IMR-90 (cell line): ENCODE measurements at regions not wholly inside any gene's neighbourhood (a gene's known extent, or its start where the extent isn't known, plus 50 kb on each side); places are given as distances from the start of the nearest gene placed in this dataset.

Experiments used
- ATAC-seq: fragments of 200-7000 bp; cut with Tn5 transposase; 2 replicates; pipeline ENCODE4 v1.9.1; 2020; ENCODE audit warnings: low read depth, mild to moderate bottlenecking, moderate library complexity
- BruUV-seq: library from RNA; stranded (reverse); fragments of 400-500 nt; replicated peaks from 2 replicates; lab custom pipeline; 2021; lab: Mats Ljungman, UMichigan
- CTCF ChIA-PET: fragments of 300-600 bp; formaldehyde crosslinking; extraction: SDS; loops from one replicate; lab custom pipeline; 2021; ENCODE audit warnings: antibody characterized with exemption; lab: Yijun Ruan, JAX
- POLR2A ChIA-PET: fragments of 300-600 bp; sonication (Branson Sonifier 250); formaldehyde crosslinking; loops from one replicate; lab custom pipeline; 2022; ENCODE audit warnings: antibody characterized with exemption; ENCODE audit not compliant: unreplicated experiment; lab: Charles Lee
- DNase-seq: peaks from one replicate; pipeline ENCODE4 v3.0.0; 2013
- H2AFZ ChIP-seq: replicated peaks from 2 replicates; pipeline ENCODE3; 2013; ENCODE audit warnings: low read length, mild to moderate bottlenecking; ENCODE audit not compliant: poor library complexity
- H2AK5ac ChIP-seq: 2 replicates; pipeline ENCODE4 v1.6.1; 2013; ENCODE audit warnings: low read depth, low read length, inconsistent platforms
- H2AK9ac ChIP-seq: replicated peaks from 2 replicates; pipeline ENCODE3; 2013; ENCODE audit warnings: mild to moderate bottlenecking, low read depth, low read length, moderate library complexity; ENCODE audit not compliant: poor library complexity
- H2BK120ac ChIP-seq: 2 replicates; pipeline ENCODE4 v1.6.1; 2013; ENCODE audit warnings: low read depth, low read length, inconsistent platforms
- H2BK15ac ChIP-seq: 3 replicates; pipeline ENCODE4 v1.6.1; 2013; ENCODE audit warnings: low read depth, low read length, inconsistent platforms
- H2BK20ac ChIP-seq: 2 replicates; pipeline ENCODE4 v1.6.1; 2013; ENCODE audit warnings: low read depth, mild to moderate bottlenecking, inconsistent platforms, low read length, moderate library complexity
- H2BK5ac ChIP-seq: 2 replicates; pipeline ENCODE4 v1.6.1; 2013; ENCODE audit warnings: mild to moderate bottlenecking, low read depth, low read length, inconsistent platforms; ENCODE audit not compliant: poor library complexity, severe bottlenecking
- H3K14ac ChIP-seq: replicated peaks from 2 replicates; pipeline ENCODE4 v1.6.1; 2013; ENCODE audit warnings: low read depth, low read length, inconsistent platforms
- H3K18ac ChIP-seq: 2 replicates; pipeline ENCODE4 v1.6.1; 2013; ENCODE audit warnings: low read depth, low read length, control low read depth
- H3K23ac ChIP-seq: 2 replicates; pipeline ENCODE4 v1.6.1; 2013; ENCODE audit warnings: low read depth, low read length, inconsistent platforms
- H3K27ac ChIP-seq: 2 replicates; pipeline ENCODE4 v1.5.1; 2013; ENCODE audit warnings: mild to moderate bottlenecking, control low read depth, low read length; ENCODE audit not compliant: insufficient read depth
- H3K27me3 ChIP-seq: 2 replicates; pipeline ENCODE4 v1.6.1; 2013; ENCODE audit warnings: low read length; ENCODE audit not compliant: control insufficient read depth, insufficient read depth
- H3K36me3 ChIP-seq: 2 replicates; pipeline ENCODE4 v1.6.1; 2013; ENCODE audit warnings: low read length, mixed read lengths; ENCODE audit not compliant: control insufficient read depth, insufficient read depth
- H3K4ac ChIP-seq: 2 replicates; pipeline ENCODE4 v1.6.1; 2013; ENCODE audit warnings: low read depth, low read length, inconsistent platforms
- H3K4me1 ChIP-seq: 2 replicates; pipeline ENCODE4 v1.6.1; 2013; ENCODE audit warnings: low read length, mixed read lengths; ENCODE audit not compliant: control insufficient read depth, insufficient read depth
- H3K4me2 ChIP-seq: 2 replicates; pipeline ENCODE4 v1.6.1; 2013; ENCODE audit warnings: low read depth, mild to moderate bottlenecking, control low read depth, low read length, moderate library complexity
- H3K4me3 ChIP-seq: 2 replicates; pipeline ENCODE4 v1.5.1; 2013; ENCODE audit warnings: low read depth, mild to moderate bottlenecking, control low read depth, low read length, moderate library complexity; ENCODE audit not compliant: insufficient read depth
- H3K56ac ChIP-seq: 2 replicates; pipeline ENCODE4 v1.6.1; 2013; ENCODE audit warnings: low read length, inconsistent platforms; ENCODE audit not compliant: insufficient read depth; ENCODE audit errors: extremely low read depth
- H3K79me1 ChIP-seq, 2 experiments: 2 replicates each; pipeline ENCODE4 v1.6.1; 2013; ENCODE audit warnings: low read length in 2 of 2, inconsistent platforms in 1 of 2, low read depth in 1 of 2
- H3K9ac ChIP-seq: 2 replicates; pipeline ENCODE4 v1.6.1; 2013; ENCODE audit warnings: low read depth, low read length, control low read depth
- H3K9me1 ChIP-seq: 2 replicates; pipeline ENCODE4 v1.6.1; 2013; ENCODE audit warnings: low read length, inconsistent platforms; ENCODE audit not compliant: insufficient read depth
- H3K9me3 ChIP-seq: 2 replicates; pipeline ENCODE4 v1.6.1; 2013; ENCODE audit warnings: low read length; ENCODE audit not compliant: control insufficient read depth, insufficient read depth
- H4K20me1 ChIP-seq: 2 replicates; pipeline ENCODE4 v1.6.1; 2013; ENCODE audit warnings: low read length, inconsistent platforms; ENCODE audit not compliant: insufficient read depth
- H4K5ac ChIP-seq: 2 replicates; pipeline ENCODE4 v1.6.1; 2013; ENCODE audit warnings: mild to moderate bottlenecking, low read depth, low read length, control low read depth
- H4K8ac ChIP-seq, 2 experiments: 2 replicates each; pipeline ENCODE4 v1.6.1; 2013; ENCODE audit warnings: low read depth in 2 of 2, low read length in 2 of 2, control low read depth in 1 of 2, inconsistent platforms in 1 of 2
- H4K91ac ChIP-seq: 2 replicates; pipeline ENCODE4 v1.6.1; 2013; ENCODE audit warnings: low read depth, low read length, inconsistent platforms; ENCODE audit not compliant: insufficient read depth
- BHLHE40 ChIP-seq: fragments of 150-350 bp; IDR thresholded peaks from 2 replicates; pipeline ENCODE4 v1.6.1; 2016; ENCODE audit warnings: mild to moderate bottlenecking, low read depth, low read length
- CEBPB ChIP-seq: IDR thresholded peaks from 2 replicates; pipeline ENCODE4 v1.6.1; 2012; ENCODE audit warnings: low read depth, low read length, improper control_type of control experiment
- CHD1 ChIP-seq: IDR thresholded peaks from 2 replicates; pipeline ENCODE4 v1.6.1; 2012; ENCODE audit warnings: low read depth, low read length, improper control_type of control experiment
- CTCF ChIP-seq: conservative IDR thresholded peaks from 2 replicates; pipeline ENCODE4 v1.5.1; 2012; ENCODE audit warnings: mild to moderate bottlenecking, low read depth, low read length, improper control_type of control experiment
- FOS ChIP-seq: fragments of 150-350 bp; IDR thresholded peaks from 2 replicates; pipeline ENCODE4 v1.6.1; 2016; ENCODE audit warnings: low read depth, low read length
- MAFK ChIP-seq: IDR thresholded peaks from 2 replicates; pipeline ENCODE4 v1.6.1; 2012; ENCODE audit warnings: low read depth, low read length, improper control_type of control experiment
- MAZ ChIP-seq: IDR thresholded peaks from 2 replicates; pipeline ENCODE4 v1.6.1; 2012; ENCODE audit warnings: low read depth, mild to moderate bottlenecking, low read length, improper control_type of control experiment, moderate library complexity, borderline replicate concordance
- POLR2A ChIP-seq: IDR thresholded peaks from 2 replicates; pipeline ENCODE4 v1.6.1; 2012; ENCODE audit warnings: mild to moderate bottlenecking, low read depth, low read length
- RAD21 ChIP-seq: IDR thresholded peaks from 2 replicates; pipeline ENCODE4 v1.6.1; 2012; ENCODE audit warnings: low read length, improper control_type of control experiment
- RCOR1 ChIP-seq: IDR thresholded peaks from 2 replicates; pipeline ENCODE4 v1.6.1; 2012; ENCODE audit warnings: mild to moderate bottlenecking, low read length, improper control_type of control experiment; ENCODE audit not compliant: insufficient replicate concordance
- RFX5 ChIP-seq: IDR thresholded peaks from 2 replicates; pipeline ENCODE4 v1.8.0; 2012; ENCODE audit warnings: low read depth, mild to moderate bottlenecking, low read length, moderate library complexity
- SMC3 ChIP-seq: fragments of 150-350 bp; IDR thresholded peaks from 2 replicates; pipeline ENCODE4 v1.6.1; 2016; ENCODE audit warnings: low read depth, mild to moderate bottlenecking, antibody characterized with exemption, low read length, moderate library complexity
- USF2 ChIP-seq: fragments of 150-350 bp; IDR thresholded peaks from 2 replicates; pipeline ENCODE4 v1.6.1; 2017; ENCODE audit warnings: mild to moderate bottlenecking, antibody characterized with exemption, low read length, low read depth
- WGBS, 2 experiments: methylation state at CpG; one replicate each; pipeline versions ENCODE4 v1.1.5 to v1.1.7; 2013; ENCODE audit warnings: missing lambda C conversion rate in 2 of 2; ENCODE audit not compliant: insufficient read length in 1 of 2; ENCODE audit errors: extremely low coverage in 2 of 2; 5-methylcytosine and 5-hydroxymethylcytosine counted together
- dilution Hi-C: fragments of 300-500 bp; cut with HindIII; formaldehyde crosslinking; loops from one replicate; pipeline ENCODE4 v1.14.3; 2018; ENCODE audit warnings: low sequenced_read_pairs; ENCODE audit not compliant: unreplicated experiment
- in situ Hi-C: fragments of 300-500 bp; cut with MboI; formaldehyde crosslinking; loops from 3 replicates; pipeline ENCODE4 v1.14.3; 2019; ENCODE audit warnings: low sequenced_read_pairs, inconsistent platforms, mixed read lengths
- intact Hi-C: fragments of 100-400 bp; cut with micrococcal nuclease; formaldehyde crosslinking; loops from 2 replicates; pipeline ENCODE4 v1.10.0; 2022
- TF ChIP-seq, protein P1 (sequence below): fragments of 150-350 bp; IDR thresholded peaks from 2 replicates; pipeline ENCODE4 v1.6.1; 2016; ENCODE audit warnings: low read depth, mild to moderate bottlenecking, low read length, moderate library complexity, borderline replicate concordance

DNA sequence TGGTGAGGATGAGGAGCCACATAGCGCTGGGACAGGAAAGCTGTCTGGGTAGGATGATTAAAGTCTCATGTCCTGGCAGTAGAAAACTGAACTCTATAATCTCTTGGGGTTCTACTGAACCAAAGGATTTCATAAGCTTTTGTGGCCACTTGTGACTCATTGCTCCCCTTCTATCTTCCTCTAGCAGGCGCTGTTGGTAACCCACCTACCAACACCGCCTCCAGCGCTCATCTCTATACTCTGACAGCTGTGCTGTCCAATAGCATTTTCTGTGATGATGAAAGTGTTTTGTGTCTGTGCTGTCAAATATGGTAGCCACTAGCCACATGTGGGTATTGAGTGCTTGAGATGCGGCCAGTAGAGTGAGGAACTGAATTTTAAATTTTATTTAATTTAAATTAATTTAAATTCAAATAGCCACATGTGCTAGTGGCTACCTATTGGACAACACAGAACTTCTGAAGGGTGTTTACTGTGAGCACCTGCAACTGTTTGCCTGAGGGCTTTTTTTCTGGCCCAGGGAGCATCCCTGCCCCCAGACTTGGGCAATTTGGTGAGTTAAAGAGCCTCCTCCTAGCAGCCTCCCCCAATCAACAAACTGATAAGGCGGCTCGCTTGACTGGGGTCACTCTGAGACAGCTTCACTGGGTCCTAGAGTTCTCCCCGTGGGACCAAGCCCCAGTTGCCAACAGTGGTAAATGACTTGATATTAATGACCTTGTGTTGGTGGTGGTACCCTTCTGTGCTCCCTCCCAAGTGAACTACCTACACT lies 169.2 kb upstream of the ATP6AP2 start:
- H3K27me3 ChIP-seq, result peaks cover 24% of the 10 kb centered on the region
- no peaks in the 10 kb centered on the region for H3K9me1 ChIP-seq
- H3K4me2 ChIP-seq, result no peak overlapping the region
- ChIA-PET CTCF (no interaction called here), POLR2A (no interaction called here)
- no peaks in the 10 kb centered on the region for H3K36me3 ChIP-seq
- no CpG with 5 or more reads among the region's 8 CpGs for WGBS, 2 experiments
- no peak overlapping the region for H3K56ac ChIP-seq
- no peak overlapping the region for H3K27ac ChIP-seq
- no peak overlapping the region for H2BK20ac ChIP-seq
- intact Hi-C loops, result no loop called here
- H4K91ac ChIP-seq, result no peak overlapping the region
- H4K5ac ChIP-seq, result no peak overlapping the region
- H2BK15ac ChIP-seq, result no peak overlapping the region
- no peak overlapping the region for H2BK120ac ChIP-seq
- H3K23ac ChIP-seq, result no peak overlapping the region
- BruUV-seq, result no TSS peak
- no peaks in the 10 kb centered on the region for H3K79me1 ChIP-seq
- dilution Hi-C loops, result no loop called here
- no peaks in the 10 kb centered on the region for H3K4me1 ChIP-seq
- no peak overlapping the region for H2AK9ac ChIP-seq
- TF ChIP-seq CTCF (no peak), MAFK (no peak), CEBPB (no peak), SMC3 (no peak), FOS (no peak), RCOR1 (no peak), BHLHE40 (no peak), RFX5 (no peak), RAD21 (no peak), CHD1 (no peak), POLR2A (no peak), MAZ (no peak), USF2 (no peak)
- TF ChIP-seq, protein P1, sequence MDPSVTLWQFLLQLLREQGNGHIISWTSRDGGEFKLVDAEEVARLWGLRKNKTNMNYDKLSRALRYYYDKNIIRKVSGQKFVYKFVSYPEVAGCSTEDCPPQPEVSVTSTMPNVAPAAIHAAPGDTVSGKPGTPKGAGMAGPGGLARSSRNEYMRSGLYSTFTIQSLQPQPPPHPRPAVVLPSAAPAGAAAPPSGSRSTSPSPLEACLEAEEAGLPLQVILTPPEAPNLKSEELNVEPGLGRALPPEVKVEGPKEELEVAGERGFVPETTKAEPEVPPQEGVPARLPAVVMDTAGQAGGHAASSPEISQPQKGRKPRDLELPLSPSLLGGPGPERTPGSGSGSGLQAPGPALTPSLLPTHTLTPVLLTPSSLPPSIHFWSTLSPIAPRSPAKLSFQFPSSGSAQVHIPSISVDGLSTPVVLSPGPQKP, result no peak
- no peak overlapping the region for H2AFZ ChIP-seq
- H3K9ac ChIP-seq, result no peak overlapping the region
- ATAC-seq, result no peak
- H3K4ac ChIP-seq, result no peak overlapping the region
- no peak overlapping the region for H2AK5ac ChIP-seq
- H3K18ac ChIP-seq, result no peak overlapping the region
- no peak overlapping the region for H3K4me3 ChIP-seq
- peaks cover 3% of the 10 kb centered on the region; the same call in 1 of the 2 replicates for H3K9me3 ChIP-seq
- no peak for DNase-seq
- H3K14ac ChIP-seq, result no peak overlapping the region
- H2BK5ac ChIP-seq, result no peak overlapping the region
- in situ Hi-C loops, result no loop called here
- no peaks in the 10 kb centered on the region for H4K20me1 ChIP-seq
- H4K8ac ChIP-seq, result no peak overlapping the region
